Tibial artery (tissue), 4 donors: ENCODE measurements at regions not wholly inside any gene's neighbourhood (a gene's known extent, or its start where the extent isn't known, plus 50 kb on each side); places are given as distances from the start of the nearest gene placed in this dataset.

ENCODE experiments used
- DNase-seq, 2 donors: peaks; one replicate each; pipeline ENCODE4 v3.0.0-alpha.2; 2019
- H3K27ac ChIP-seq, 2 donors: fragments of 200-600 bp; sonication (generic) in 1 of 2; 1 replicate in 1 of 2; 2 replicates in 1 of 2; pipeline ENCODE4 v1.5.1; 2018 to 2019; ENCODE audit warnings: mild to moderate bottlenecking in 1 of 2
- H3K27me3 ChIP-seq, 2 donors: fragments of 200-600 bp; sonication (generic) in 1 of 2; one replicate each; pipeline versions ENCODE4 v1.5.1 to v1.6.0; 2016 to 2019
- H3K36me3 ChIP-seq, 3 donors: fragments of 200-600 bp; sonication (generic) in 2 of 3; one replicate each; pipeline ENCODE4 v1.5.1; 2016 to 2019; ENCODE audit warnings: mild to moderate bottlenecking in 2 of 3
- H3K4me1 ChIP-seq, 4 donors: fragments of 200-600 bp; sonication (generic) in 2 of 4; 1 replicate in 3 of 4; 2 replicates in 1 of 4; pipeline ENCODE4 v1.5.1; 2016 to 2019
- H3K4me3 ChIP-seq, 2 donors: fragments of 200-600 bp; sonication (generic) in 1 of 2; 1 replicate in 1 of 2; 2 replicates in 1 of 2; pipeline ENCODE4 v1.5.1; 2018 to 2019; ENCODE audit warnings: mild to moderate bottlenecking in 2 of 2
- H3K9me3 ChIP-seq, 3 donors: fragments of 200-600 bp; sonication (generic) in 1 of 3; one replicate each; pipeline ENCODE4 v1.5.1; 2016 to 2019
- CTCF ChIP-seq, 2 experiments: fragments of 200-600 bp in 1 of 2; fragments of 450-650 bp in 1 of 2; IDR thresholded peaks; one replicate each; pipeline ENCODE4 v1.5.1; 2017 to 2019; ENCODE audit warnings: antibody characterized with exemption in 2 of 2, mild to moderate bottlenecking in 1 of 2, moderate library complexity in 1 of 2
- intact Hi-C: fragments of 100-400 bp; cut with DNase I; formaldehyde crosslinking; loops from one replicate; pipeline ENCODE4 v1.15.0; 2023; ENCODE audit warnings: low total_unique reads

GRCh38 chr6:165829376-165829775, 166.3 kb upstream of the PDE10A start:
- Histone ChIP-seq H3K4me3 (no peak overlapping the region), H3K9me3 (no peaks in the 10 kb centered on the region), H3K27ac (no peak overlapping the region), H3K27me3 (peaks cover 0 to 14% of the 10 kb centered on the region in 2 donors), H3K4me1 (no peaks in the 10 kb centered on the region), H3K36me3 (no peaks in the 10 kb centered on the region)
- no peak for DNase-seq
- intact Hi-C loops: no loop called here
- TF ChIP-seq CTCF (IDR thresholded peaks at IDR 0.05): no peak

- Histone ChIP-seq H3K4me3 (no peak overlapping the region), H3K9me3 (no peaks in the 10 kb centered on the region), H3K36me3 (no peaks in the 10 kb centered on the region), H3K27me3 (peaks cover 0 to 3% of the 10 kb centered on the region in 2 donors), H3K4me1 (no peaks in the 10 kb centered on the region), H3K27ac (no peak overlapping the region)
- TF ChIP-seq CTCF (IDR thresholded peaks at IDR 0.05): no peak
- intact Hi-C loops: no loop called here
- DNase-seq: no peak
These were observed 164.1 kb upstream of the PDE10A start for GRCh38 chr6:165827190-165827518.

- no peak for DNase-seq
- intact Hi-C loops: no loop called here
- H3K4me3 ChIP-seq: no peak overlapping the region
- H3K4me1 ChIP-seq: no peaks in the 10 kb centered on the region
- H3K27me3 ChIP-seq: peaks cover 0 to 7% of the 10 kb centered on the region in 2 donors
- no peak for TF ChIP-seq CTCF (IDR thresholded peaks at IDR 0.05)
- no peak overlapping the region for H3K27ac ChIP-seq
- no peaks in the 10 kb centered on the region for H3K9me3 ChIP-seq
- no peaks in the 10 kb centered on the region for H3K36me3 ChIP-seq
These were observed 163.6 kb upstream of the PDE10A start for GRCh38 chr6:165826487-165827189.

- H3K4me3 ChIP-seq: no peak overlapping the region
- peaks cover 0 to 9% of the 10 kb centered on the region in 2 donors for H3K27me3 ChIP-seq
- no peaks in the 10 kb centered on the region for H3K36me3 ChIP-seq
- H3K4me1 ChIP-seq: no peaks in the 10 kb centered on the region
- intact Hi-C loops: no loop called here
- no peaks in the 10 kb centered on the region for H3K9me3 ChIP-seq
- no peak for DNase-seq
- no peak for TF ChIP-seq CTCF (IDR thresholded peaks at IDR 0.05)
- H3K27ac ChIP-seq: no peak overlapping the region
These were observed 162.3 kb upstream of the PDE10A start for GRCh38 chr6:165825256-165825815.

GRCh38 chr6:165823609-165824326, 160.7 kb upstream of the PDE10A start:
- Histone ChIP-seq H3K4me3 (no peak overlapping the region), H3K4me1 (no peaks in the 10 kb centered on the region), H3K27ac (no peak overlapping the region), H3K27me3 (peaks cover 0 to 16% of the 10 kb centered on the region in 2 donors), H3K9me3 (no peaks in the 10 kb centered on the region), H3K36me3 (no peaks in the 10 kb centered on the region)
- intact Hi-C loops: no loop called here
- DNase-seq: no peak
- TF ChIP-seq CTCF (IDR thresholded peaks at IDR 0.05): no peak
